DMS 273 (cell line): ENCODE measurements at regions not wholly inside any gene's neighbourhood (a gene's known extent, or its start where the extent isn't known, plus 50 kb on each side); places are given as distances from the start of the nearest gene placed in this dataset.
"Not testable (repeated sequence)": the region's sequence is repeated elsewhere in the genome, so short reads cannot be mapped to it uniquely, and the experiment has no call there.

Source experiments
- DNase-seq: peaks from one replicate; lab custom pipeline; 2025; ENCODE audit not compliant: unreplicated experiment; lab: John Stamatoyannopoulos, UW

DNA sequence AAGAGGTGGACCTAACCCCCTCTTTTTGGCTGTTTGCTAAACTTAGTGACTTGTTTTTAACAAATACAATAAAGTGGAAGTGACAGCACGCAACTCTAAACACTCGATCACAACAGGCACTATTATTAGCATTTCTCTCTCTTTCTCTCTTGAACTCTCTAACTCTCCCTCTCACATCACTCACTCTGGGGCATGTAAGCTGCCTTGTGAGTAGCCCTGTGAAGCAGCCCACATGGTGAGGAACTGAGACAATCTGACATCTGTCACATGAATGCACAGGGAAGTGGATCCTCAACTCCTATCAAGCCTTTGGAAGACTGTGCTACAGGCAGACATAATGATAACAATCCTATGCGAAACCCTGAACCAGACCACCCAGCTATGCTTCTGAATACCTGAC lies 609.0 kb upstream of the CNTN5 start:
- peak; percentile 31 for DNase-seq

DNA sequence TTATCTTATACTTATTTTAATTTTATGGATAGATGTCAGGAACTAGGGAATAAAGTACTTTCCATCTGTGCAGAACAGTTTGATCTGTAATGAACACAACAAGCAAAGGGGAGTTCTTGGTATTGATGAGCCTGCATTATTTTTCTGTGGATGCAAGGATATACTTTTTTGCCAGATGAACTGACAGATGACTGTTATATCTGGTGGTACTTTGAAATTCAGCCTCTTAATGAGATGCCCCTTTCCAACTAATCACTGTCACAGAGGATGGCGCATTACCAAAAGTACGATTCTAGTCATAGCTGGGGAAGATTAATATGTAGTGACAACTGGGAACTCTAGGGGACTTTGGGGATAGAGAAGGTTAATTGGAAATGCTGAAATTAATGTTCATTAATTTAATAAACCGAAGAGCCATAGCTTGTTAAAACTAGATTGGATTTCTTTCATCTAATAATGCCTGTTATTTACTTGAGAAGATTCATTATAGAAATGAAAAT lies 603.4 kb upstream of the CNTN5 start:
- DNase-seq = no peak

DNA sequence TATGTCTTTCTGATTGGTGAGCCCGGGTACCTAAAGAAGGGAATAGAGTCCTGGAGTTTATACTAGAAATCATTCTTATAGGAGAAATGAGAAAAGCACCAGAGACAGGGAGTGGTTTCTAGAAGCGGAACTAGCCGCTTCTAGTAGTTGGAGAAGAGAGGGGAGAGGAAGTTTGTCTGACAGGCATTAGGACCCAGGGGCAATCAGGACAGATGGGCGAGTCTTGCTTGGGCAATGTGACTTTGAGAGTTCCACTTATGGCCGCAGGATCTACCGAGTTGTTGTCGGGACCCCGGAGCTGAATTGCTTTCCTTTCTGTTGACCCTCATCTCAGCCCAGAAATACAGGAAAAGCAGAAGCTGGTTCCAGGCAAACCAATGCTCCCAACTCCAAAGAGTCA lies 596.8 kb upstream of the CNTN5 start:
- no peak for DNase-seq

DNA sequence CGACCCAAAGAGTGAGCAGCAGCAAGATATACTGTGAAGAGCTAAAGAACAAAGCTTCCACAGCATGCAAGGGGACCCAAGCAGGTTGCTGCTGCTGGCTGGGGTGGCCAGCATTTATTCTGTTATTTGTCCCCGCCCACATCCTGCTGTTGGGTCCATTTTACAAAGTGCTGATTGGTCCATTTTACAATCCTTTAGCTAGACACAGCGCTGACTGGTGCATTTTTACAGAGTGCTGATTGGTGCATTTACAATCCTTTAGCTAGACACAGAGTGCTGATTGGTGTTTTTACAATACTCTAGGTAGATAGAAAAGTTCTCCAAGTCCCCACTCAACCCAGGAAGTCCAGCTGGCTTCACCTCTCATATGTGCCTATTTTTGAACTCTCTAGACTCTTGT lies 596.0 kb upstream of the CNTN5 start:
- not testable (repeated sequence) for DNase-seq

DNA sequence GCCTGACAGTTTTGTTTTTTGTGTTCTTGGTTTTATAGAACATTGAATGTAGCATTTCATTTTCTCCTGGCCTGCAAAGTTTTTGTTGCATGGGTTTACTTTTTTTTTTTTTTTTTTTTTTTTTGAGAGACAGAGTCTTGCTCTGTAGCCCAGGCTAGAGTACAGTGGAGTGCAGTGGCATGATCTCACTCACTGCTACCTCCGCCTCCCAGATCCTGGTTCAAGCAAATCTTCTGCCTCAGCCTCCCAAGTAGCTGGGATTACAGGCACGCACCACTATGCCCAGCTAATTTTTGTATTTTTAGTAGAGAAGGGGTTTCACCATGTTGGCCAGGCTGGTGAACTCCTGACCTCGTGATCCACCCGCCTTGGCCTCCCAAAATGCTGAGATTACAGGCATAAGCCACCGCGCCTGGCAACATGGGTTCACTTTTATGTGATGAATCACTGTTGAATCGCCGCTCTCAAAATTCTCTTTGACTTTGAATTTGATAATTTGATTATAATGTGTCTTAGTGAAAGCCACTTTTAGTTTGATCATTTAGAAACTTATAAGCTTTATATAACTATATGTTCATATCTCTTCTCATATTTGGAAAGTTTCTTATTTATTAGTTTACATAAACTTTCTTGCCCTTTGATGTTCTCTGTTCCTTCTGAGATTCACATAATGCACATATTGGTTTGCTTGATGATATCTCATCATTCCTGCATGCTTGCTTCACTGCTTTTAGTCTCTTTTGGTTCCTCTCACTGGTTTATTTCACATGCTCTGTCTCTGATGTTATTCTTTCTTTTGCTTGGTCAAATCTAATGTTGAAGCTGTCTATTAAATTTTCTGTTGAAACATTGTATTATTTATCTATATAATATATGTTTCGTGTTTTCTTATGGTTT lies 589.0 kb upstream of the CNTN5 start:
- no peak for DNase-seq

DNA sequence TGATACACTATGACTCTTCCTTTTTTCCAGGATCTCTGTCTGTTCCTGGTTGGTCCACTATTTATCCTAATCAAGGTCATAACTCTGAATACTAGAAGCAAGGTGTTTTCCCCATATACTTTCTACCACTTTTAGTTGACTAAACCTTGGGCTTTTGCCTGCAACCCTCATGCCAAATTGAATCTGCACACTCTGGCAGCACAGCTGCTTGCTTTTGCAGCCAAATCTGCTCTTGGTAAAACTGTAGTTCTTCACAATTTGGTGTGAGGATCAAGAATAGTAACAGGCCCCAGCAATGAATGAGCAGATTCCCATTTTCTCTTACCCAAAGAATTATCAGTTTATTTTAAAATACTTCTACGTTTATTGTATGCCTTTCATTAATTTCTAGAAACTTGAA lies 586.5 kb upstream of the CNTN5 start:
- DNase-seq = no peak

DNA sequence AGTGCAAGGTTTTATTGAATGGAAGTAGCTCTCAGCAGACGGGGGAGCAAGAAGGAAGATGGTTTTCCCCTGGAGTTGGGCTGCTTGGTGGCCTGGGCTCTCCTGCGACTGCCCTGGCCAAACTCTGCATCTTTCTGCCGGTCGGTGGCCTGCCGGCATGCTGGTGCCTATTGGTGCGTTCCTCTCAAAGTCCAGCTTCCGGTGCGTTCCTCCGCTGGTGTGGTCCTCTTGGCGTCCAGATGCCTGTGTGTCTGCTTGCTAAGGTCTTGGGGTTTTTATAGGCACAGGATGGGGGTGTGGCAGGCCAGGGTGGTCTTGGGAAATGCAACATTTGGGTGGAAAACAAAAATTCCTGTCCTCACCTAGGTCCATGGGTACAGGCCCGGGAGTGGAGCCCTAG lies 567.4 kb upstream of the CNTN5 start:
- DNase-seq = no peak

DNA sequence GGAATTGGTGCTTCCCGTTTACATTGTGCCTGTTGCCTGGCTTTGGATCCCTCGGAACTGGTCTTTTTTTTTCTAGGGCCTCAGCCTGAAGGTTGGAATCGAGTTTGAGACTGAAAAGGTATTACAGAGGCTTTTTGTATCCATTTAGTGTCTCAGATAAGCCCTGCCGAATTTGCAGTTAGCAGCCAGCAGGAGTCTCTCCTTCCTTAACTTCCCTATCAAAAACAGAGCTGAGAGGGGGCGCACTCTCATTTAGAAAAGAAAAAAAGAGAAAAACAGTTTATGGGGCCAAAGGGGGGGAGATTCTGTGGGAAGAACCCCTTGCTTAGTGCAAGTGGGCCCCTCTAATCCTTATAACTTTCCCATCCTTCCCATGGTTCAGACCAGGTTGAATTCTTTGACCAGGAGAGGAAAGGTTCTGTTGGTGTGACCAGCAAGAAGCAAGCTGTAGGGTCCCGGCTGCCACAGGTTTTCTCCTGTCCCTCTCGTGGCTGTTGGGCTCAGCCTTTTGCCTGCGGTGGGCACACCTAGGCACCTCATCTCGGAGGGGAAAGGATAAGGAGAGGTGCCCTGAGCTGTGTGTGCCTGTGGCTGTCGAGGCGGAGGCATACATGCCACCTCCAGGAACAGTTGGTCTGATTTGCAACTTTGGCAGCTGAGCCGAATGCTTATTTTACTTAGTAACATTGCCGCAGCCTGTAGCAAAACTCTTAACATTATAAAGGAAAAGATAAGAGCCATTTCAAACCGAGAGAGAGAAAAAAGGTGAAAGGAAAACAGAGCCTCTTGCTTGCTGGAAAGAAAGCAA lies 565.0 kb upstream of the CNTN5 start:
- DNase-seq = peak; percentile 25

DNA sequence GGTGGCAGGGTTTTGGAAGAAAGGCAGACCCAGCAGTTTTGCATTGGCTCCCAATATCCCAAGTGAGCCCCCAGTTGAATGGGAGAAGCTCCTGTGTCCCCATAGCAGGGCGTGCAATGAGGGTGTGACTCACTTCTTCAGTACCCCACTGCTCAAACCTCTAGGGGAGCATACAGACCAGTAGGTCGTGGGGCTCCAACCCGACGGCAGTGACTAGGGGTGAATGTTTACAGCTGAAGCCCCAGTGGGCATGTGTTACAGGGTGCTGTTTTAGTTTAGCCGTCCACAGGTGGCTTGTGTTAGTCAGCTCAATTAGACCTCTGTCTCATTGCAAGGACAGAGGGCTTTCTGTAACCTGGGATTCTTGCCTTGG lies 564.5 kb upstream of the CNTN5 start:
- DNase-seq = no peak

DNA sequence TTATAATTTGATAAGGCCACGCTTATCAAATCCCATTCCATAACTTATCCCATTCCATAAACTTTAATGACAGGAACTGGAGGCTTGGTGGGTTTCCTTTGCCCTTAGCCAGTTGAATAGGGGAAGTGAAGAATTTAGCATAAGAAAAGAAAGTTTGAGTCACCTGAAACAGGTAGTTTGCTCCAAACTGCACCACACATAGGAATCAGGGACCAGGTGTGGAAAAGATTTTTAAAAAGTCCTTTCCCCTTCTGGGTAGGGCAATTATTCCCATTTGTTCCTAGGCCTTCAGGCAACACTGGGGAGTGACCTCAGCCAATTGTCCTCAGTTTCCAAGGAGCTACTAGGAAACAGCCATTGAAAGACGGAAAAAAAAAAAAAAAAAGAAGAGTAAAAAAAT lies 525.7 kb upstream of the CNTN5 start:
- DNase-seq = no peak

DNA sequence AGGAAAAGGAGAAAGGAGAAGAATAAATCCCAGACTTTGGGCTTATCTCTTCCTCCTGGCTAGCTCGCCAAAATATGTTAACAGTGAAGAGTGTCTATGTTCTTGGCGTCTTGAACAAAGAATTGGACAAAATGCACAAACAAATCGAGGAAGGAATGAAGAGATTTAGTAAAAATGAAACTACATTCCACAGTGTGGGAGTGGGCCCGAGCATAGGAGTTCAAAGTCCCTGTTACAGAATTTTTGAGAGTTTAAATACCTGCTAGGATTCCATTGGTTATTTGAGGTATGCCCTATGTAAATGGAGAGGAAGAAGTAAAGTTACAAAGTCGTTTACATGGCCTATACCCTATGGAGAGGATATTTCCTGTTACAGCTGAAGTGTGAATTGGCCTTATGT lies 525.1 kb upstream of the CNTN5 start:
- no peak for DNase-seq

DNA sequence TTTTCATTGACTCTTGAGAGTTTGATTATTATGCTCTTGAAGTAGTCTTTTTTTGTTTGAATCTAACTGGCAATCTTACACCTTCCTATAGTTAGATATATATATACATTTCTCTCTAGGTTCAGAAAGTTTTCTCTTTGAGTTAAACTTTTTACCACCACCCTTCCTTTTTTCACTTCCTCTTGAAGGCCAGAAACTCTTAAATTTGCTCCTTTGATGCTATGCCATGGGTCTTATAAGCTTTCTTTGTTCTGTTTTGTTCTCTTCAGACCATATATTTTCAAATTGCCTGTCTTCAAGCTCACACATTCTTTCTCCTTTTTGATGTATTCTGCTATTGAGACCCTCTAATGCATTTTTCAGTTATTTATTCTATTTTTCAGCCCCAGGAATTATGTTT lies 513.5 kb upstream of the CNTN5 start:
- no peak for DNase-seq

DNA sequence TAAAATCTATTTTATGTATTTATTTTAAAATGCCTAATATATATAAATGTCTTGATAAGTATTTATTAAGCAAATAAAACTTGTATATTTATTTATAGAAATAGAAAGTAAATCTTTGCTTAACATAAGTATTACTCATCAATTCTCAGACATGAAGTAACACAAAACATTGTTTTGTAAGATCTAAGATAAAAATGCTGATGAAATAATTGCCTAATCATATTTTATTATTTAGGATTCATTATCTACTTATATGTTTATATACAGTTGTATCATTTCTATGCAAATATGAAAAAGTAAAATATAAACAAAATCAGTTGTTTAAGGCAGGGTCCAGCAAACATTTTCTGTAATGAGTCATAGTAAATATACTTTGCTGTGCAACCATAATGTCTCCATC lies 507.8 kb upstream of the CNTN5 start:
- no peak for DNase-seq

DNA sequence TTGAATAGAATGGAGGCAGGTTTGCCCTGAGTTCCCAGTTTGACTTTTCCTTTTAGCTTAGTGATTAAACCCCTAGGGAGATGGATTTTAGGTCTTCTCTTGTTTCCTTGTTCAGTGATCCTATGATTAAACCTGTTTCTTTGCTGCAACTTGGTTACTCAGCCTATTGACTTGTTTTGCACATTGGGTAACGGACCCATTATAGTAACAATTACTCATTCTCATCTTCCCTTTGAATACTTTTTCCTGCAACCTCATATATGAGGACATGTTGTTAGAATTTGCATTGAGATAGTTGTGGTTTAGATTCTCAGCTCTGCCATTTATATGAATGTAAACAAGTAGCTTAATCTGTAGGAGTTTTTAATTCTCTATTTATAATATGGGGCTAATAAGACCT lies 489.2 kb upstream of the CNTN5 start:
- no peak for DNase-seq

DNA sequence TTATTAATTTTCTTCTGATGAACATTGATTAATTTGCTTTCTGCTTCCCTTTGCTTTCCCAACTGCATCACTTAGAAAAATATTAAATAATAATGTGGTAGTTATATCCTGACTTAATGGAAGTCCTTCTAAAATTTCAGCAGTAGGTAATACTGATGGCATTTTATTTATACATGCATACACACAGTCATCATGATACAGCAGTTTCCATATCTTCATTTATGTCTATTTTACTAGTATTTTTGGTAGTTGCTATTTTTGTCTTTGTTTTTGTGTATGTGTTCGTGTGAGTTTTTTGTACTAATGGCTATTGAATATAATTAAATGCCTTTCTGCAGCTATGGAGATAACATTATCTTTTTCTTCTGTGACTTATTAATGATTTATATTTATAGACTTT lies 484.7 kb upstream of the CNTN5 start:
- DNase-seq = no peak

DNA sequence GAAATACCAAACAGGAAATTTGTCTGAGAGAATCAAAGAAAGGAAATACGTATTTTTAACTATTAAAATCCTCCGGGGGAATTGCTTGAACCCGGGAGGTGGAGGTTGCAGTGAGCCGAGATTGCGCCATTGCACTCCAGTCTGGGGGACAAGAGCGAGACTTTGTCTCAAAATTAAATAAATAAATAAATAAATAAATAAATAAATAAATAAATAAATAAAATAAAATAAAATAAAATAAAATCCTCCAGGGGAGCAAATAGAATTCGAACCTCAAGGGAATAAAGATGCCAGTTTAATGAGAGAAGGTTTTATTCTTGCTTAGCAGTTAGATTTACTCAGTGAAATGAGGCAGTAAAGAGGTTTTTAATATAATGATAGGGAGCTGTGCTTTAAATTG lies 482.4 kb upstream of the CNTN5 start:
- DNase-seq = not testable (repeated sequence)

DNA sequence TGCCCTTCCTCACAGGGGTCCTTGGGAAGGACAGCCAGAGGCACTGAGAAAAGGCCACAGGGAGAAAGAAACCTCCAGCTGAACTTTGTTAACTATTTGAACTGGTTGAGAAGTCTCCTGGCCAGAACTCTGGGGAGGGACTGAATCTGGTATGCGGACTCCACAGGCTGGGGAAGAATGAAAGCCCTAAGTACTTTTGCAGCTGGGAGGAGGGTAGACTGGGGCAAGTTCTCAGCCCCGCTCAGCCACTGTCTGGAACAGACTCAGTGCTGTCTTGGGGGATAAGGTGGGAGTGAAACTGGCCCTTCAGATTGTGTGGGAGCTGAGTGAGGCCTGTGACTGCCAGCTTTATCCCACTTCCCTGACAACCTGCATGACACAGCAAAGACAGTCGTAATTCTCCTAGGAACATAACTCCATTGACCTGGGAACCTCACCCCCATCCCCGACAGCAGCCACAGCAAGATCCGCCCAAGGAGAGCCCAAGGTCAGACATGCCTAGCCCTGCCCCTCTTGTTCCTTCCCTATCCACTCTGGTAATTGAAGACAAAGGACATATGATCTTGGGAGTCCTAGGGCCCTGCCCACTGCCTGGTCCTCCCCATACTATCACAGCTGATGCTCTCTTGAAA lies 475.1 kb upstream of the CNTN5 start:
- DNase-seq = no peak

DNA sequence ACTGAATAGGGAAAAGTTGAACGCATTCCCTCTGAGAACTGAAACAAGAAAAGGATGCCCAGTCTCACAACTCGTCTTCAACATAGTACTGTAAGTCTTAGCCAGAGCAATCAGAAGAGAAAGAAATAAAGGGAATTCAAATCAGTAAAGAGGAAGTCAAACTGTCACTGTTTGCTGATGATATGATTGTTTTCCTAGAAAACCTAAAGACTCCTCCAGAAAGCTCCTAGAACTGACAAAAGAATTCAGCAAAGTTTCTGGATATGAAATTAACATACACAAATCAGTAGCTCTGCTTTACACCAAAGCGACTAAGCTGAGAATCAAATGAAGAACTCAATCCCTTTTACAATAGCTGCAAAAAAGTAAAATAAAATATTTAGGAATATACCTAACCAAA lies 471.2 kb upstream of the CNTN5 start:
- DNase-seq = no peak

DNA sequence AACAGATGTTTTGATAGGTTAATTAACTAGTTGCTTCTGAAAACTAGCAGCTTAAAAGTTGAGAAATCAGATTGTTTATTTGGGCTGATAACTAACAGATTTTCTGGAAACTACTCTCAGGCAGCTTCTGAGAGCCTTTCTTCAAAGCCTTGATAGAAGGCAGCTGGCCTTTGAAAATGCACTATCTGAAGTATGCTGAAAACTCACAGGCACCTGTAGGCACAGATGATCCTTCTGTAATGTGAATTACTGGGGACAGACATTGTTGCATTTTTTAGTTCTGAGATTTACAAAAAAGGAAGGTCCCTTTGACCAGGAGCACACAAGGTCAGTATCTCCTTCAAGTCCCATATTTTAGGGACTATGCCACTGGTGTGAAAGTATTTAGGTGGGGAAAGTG lies 460.8 kb upstream of the CNTN5 start:
- DNase-seq = no peak

DNA sequence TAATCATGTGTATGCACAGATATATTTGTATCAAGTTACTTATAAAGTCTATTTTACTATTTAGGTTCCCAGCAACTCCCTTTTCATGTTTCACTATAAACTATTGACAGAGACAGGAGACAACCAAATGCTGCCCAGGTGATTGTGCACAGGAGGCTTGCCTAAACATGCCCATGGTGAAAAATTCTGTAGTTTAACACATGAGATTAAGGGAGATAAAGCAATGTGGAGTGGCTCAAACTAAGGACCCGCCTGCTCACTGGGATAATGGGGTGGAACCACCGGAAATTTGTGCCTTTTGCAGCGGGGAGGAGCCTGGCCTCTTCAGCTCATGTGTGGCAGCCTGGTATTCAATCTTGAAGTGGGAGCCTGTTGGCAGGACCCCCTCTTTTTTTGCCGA lies 459.5 kb upstream of the CNTN5 start:
- no peak for DNase-seq

DNA sequence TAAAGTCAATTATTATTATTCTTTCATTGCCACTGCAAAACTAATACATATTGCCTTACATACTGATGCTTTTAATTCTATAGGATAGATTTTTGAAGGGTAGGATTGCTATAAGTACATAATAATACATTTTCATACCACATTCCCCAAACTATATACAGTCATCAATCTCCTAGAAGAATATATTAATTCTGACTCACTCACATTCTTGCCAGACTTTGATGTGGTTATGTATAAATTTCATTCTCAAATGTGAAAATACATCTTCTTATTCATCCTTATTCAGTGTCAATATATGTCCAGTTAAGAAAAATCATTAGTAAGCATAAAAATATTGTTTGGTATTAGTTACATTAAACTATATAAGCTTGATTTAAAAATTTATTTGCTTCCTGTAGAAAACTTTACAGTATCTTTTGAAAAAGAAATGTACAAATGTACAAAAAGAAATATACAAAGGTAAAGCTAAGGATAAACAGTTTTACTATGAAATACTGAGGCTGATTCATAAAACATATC lies 458.8 kb upstream of the CNTN5 start:
- DNase-seq = no peak

DNA sequence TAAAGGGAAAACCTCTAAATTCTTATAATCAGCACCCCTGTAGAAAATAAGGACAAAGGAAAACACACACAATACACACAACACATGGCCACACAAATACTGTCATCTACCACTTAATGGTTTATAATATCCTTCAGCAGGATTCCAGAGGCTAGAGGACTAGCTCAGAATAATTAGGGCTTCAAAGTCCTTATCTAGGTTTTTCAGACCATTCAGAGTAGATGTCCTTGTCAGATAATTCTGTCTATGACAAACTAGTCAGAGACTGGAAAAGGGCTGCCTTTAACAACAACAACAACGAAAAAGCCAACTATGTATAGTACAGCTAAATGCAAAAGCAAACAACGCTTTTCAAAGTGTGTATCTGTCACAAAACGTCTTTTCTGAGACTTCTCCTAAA lies 456.5 kb upstream of the CNTN5 start:
- DNase-seq = no peak
